Panc1 (cell line): ENCODE measurements at regions not wholly inside any gene's neighbourhood (a gene's known extent, or its start where the extent isn't known, plus 50 kb on each side); places are given as distances from the start of the nearest gene placed in this dataset.

Source experiments
- ATAC-seq: fragments of 200-7000 bp; cut with Tn5 transposase; 2 replicates; pipeline ENCODE4 v1.9.1; 2020; ENCODE audit warnings: mild to moderate bottlenecking, moderate library complexity
- BruUV-seq: library from RNA; stranded (reverse); fragments of 400-500 nt; replicated peaks from 2 replicates; lab custom pipeline; 2021; lab: Mats Ljungman, UMichigan
- CTCF ChIA-PET: fragments of 300-600 bp; sonication (Branson Sonifier 250); formaldehyde crosslinking; loops from one replicate; lab custom pipeline; 2022; ENCODE audit warnings: antibody characterized with exemption; lab: Charles Lee
- POLR2A ChIA-PET: fragments of 300-600 bp; sonication (Branson Sonifier 250); formaldehyde crosslinking; loops from one replicate; lab custom pipeline; 2022; ENCODE audit warnings: antibody characterized with exemption; lab: Charles Lee
- DNase-seq: peaks from one replicate; pipeline ENCODE4 v3.0.0-alpha.2; 2010; ENCODE audit warnings: low read depth, low spot score
- H3K27ac ChIP-seq: 2 replicates; pipeline ENCODE4 v1.5.1; 2011; ENCODE audit warnings: mild to moderate bottlenecking, low read length, inconsistent platforms
- H3K27me3 ChIP-seq: fragments of 200-500 bp; sonication (Bioruptor generic); 2 replicates; pipeline ENCODE4 v1.6.0; 2014; ENCODE audit warnings: low read length, inconsistent platforms; ENCODE audit not compliant: control insufficient read depth, insufficient read depth
- H3K36me3 ChIP-seq: fragments of 200-500 bp; sonication (Bioruptor generic); 2 replicates; pipeline ENCODE4 v1.5.1; 2014; ENCODE audit warnings: inconsistent platforms, mild to moderate bottlenecking, low read length, moderate library complexity; ENCODE audit not compliant: control insufficient read depth, insufficient read depth
- H3K4me1 ChIP-seq: 2 replicates; pipeline ENCODE4 v1.5.1; 2011; ENCODE audit warnings: inconsistent platforms, mild to moderate bottlenecking, low read length, moderate library complexity; ENCODE audit not compliant: control insufficient read depth, insufficient read depth
- H3K4me3 ChIP-seq, 2 experiments: 2 replicates each; pipeline ENCODE4 v1.5.1; 2011 to 2012; ENCODE audit warnings: low read depth in 2 of 2, low read length in 2 of 2, mild to moderate bottlenecking in 2 of 2, inconsistent platforms in 1 of 2, moderate library complexity in 1 of 2
- H3K9me3 ChIP-seq: fragments of 200-500 bp; sonication (Bioruptor generic); 2 replicates; pipeline ENCODE4 v1.5.1; 2014; ENCODE audit warnings: low read depth, mild to moderate bottlenecking, inconsistent platforms, low read length, moderate library complexity; ENCODE audit not compliant: control insufficient read depth, insufficient read depth
- CTCF ChIP-seq: fragments of 450-650 bp; IDR thresholded peaks from 2 replicates; pipeline ENCODE4 v1.5.1; 2017; ENCODE audit warnings: mild to moderate bottlenecking
- POLR2AphosphoS5 ChIP-seq: IDR thresholded peaks from 2 replicates; pipeline ENCODE4 v1.6.1; 2012; ENCODE audit warnings: mild to moderate bottlenecking, low read depth, low read length, moderate library complexity
- REST ChIP-seq, 2 experiments: IDR thresholded peaks; 2 replicates each; pipeline ENCODE4 v1.6.1; 2011 to 2012; ENCODE audit warnings: low read depth in 2 of 2, control low read depth in 1 of 2, low read length in 1 of 2, mild to moderate bottlenecking in 1 of 2, moderate library complexity in 1 of 2; ENCODE audit not compliant: insufficient read depth in 1 of 2
- SIN3A ChIP-seq: IDR thresholded peaks from 2 replicates; pipeline ENCODE4 v1.6.1; 2012; ENCODE audit warnings: low read depth, mild to moderate bottlenecking, low read length, moderate library complexity, borderline replicate concordance; ENCODE audit not compliant: insufficient read depth
- TCF7L2 ChIP-seq: IDR thresholded peaks from 2 replicates; pipeline ENCODE4 v1.6.1; 2011; ENCODE audit warnings: mild to moderate bottlenecking, low read depth, low read length, inconsistent platforms
- in situ Hi-C: cut with HindIII; loops from 2 replicates; pipeline ENCODE4 v1.10.0; 2016; ENCODE audit warnings: low sequenced_read_pairs, low pct_unique_long_range_greater_than_20kb
- intact Hi-C: fragments of 100-400 bp; cut with micrococcal nuclease; formaldehyde crosslinking; loops from one replicate; pipeline ENCODE4 v1.10.0; 2022; ENCODE audit not compliant: unreplicated experiment

- ATAC-seq, result no peak
- H3K4me3 ChIP-seq, result no peak overlapping the region
- CTCF ChIA-PET, result no interaction called here
- intact Hi-C loops (no loop called here), in situ Hi-C loops (no loop called here)
- H3K4me1 ChIP-seq, result no peaks in the 10 kb centered on the region
- H3K36me3 ChIP-seq, result no peaks in the 10 kb centered on the region
- H3K27me3 ChIP-seq, result peaks cover 2% of the 10 kb centered on the region; the same call in 1 of the 2 replicates
- BruUV-seq, result no TSS peak
- no peaks in the 10 kb centered on the region for H3K9me3 ChIP-seq
- TF ChIP-seq REST (IDR thresholded peaks at IDR 0.05; ENCODE audit: insufficient read depth in 1 of 2, low read depth in 2 of 2, low read length in 1 of 2), result no peak
- no peak for TF ChIP-seq SIN3A
- TF ChIP-seq CTCF, result no peak
- no peak for TF ChIP-seq POLR2AphosphoS5
- TF ChIP-seq TCF7L2, result no peak
- POLR2A ChIA-PET, result no interaction called here
- DNase-seq, result no peak
- H3K27ac ChIP-seq, result no peak overlapping the region
Observed at GRCh38 chr5:10849278-10849677, 88.2 kb upstream of the DAP start.

- Histone ChIP-seq H3K36me3 (no peaks in the 10 kb centered on the region), H3K9me3 (no peaks in the 10 kb centered on the region), H3K4me1 (no peaks in the 10 kb centered on the region), H3K4me3 (no peak overlapping the region), H3K27ac (no peak overlapping the region), H3K27me3 (no peaks in the 10 kb centered on the region)
- ATAC-seq, result no peak
- no peak for TF ChIP-seq POLR2AphosphoS5
- no peak for TF ChIP-seq TCF7L2
- no peak for TF ChIP-seq CTCF
- TF ChIP-seq REST (IDR thresholded peaks at IDR 0.05; ENCODE audit: insufficient read depth in 1 of 2, low read depth in 2 of 2, low read length in 1 of 2), result no peak
- no peak for TF ChIP-seq SIN3A
- in situ Hi-C loops (no loop called here), intact Hi-C loops (no loop called here)
- no TSS peak for BruUV-seq
- POLR2A ChIA-PET, result no interaction called here
- CTCF ChIA-PET, result no interaction called here
- DNase-seq, result no peak
Observed at GRCh38 chr5:10844016-10844415, 83.0 kb upstream of the DAP start.
